Fibroblast of lung (primary cell): ENCODE measurements at regions not wholly inside any gene's neighbourhood (a gene's known extent, or its start where the extent isn't known, plus 50 kb on each side); places are given as distances from the start of the nearest gene placed in this dataset.

Source experiments
- CTCF ChIP-seq, 2 donors: IDR thresholded peaks in 1 of 2; conservative IDR thresholded peaks in 1 of 2; 1 replicate in 1 of 2; 2 replicates in 1 of 2; pipeline ENCODE4 v1.5.1; 2011 to 2012; ENCODE audit warnings: low read length in 2 of 2, control low read depth in 1 of 2, inconsistent platforms in 1 of 2, low read depth in 1 of 2, mild to moderate bottlenecking in 1 of 2
- EZH2 ChIP-seq: IDR thresholded peaks from 2 replicates; pipeline ENCODE4 v1.5.1; 2012; ENCODE audit warnings: low read length, control low read depth, mild to moderate bottlenecking; ENCODE audit errors: missing control alignments

DNA sequence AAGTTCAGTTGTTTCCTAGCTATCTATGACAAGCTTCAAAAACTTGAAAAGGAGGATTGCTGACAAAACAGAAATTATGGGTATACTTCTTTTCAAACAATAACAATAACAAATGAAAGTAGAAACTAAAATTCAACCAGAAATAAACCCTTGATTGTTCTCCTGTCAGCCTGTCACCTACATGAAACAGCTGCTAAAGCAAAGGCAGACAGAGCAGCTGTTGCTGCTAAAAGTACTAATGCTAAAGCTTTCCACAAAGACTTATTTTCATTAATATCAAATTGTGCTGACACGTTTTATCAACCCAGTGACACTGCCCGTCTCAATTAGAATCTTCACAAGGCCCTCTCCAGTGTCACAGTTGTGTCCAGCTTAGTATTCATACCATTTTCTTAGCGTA is 533.2 kb upstream of the GBE1 start:
- TF ChIP-seq CTCF (conservative IDR thresholded peaks at IDR 0.05 in 1 of 2, IDR thresholded peaks at IDR 0.05 in 1 of 2; ENCODE audit: low read depth in 1 of 2, low read length in 2 of 2) (no peak), EZH2 (no peak)
